ENCODE measurements at regions not wholly inside any gene's neighbourhood (a gene's known extent, or its start where the extent isn't known, plus 50 kb on each side); places are given as distances from the start of the nearest gene placed in this dataset.
"Not testable (repeated sequence)": the region's sequence is repeated elsewhere in the genome, so short reads cannot be mapped to it uniquely, and the experiment has no call there.

DNA sequence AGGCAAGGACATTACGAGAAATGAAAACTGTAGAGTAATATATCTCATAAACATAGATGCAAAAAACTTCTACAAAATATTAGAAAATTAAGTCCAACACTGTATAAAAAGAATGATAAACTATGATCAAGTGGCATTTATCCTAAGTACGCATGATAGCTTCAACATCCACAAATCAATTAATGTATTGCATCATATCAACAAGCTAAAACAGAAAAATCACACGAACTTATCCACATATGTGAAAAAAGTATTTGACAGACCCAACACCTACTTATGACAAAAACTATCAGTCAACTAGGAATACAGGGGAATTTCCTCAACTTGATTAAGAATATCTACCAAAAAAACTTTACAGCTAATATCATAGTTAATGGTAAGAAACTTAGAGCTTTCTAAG, 129.9 kb upstream of the ALG10 start:
- ATAC-seq = no peak
- no peak overlapping the region for H3K4me3 ChIP-seq
- H3K36me3 ChIP-seq (ENCODE audit: low read depth) = no peaks in the 10 kb centered on the region
- TF ChIP-seq, protein P1, sequence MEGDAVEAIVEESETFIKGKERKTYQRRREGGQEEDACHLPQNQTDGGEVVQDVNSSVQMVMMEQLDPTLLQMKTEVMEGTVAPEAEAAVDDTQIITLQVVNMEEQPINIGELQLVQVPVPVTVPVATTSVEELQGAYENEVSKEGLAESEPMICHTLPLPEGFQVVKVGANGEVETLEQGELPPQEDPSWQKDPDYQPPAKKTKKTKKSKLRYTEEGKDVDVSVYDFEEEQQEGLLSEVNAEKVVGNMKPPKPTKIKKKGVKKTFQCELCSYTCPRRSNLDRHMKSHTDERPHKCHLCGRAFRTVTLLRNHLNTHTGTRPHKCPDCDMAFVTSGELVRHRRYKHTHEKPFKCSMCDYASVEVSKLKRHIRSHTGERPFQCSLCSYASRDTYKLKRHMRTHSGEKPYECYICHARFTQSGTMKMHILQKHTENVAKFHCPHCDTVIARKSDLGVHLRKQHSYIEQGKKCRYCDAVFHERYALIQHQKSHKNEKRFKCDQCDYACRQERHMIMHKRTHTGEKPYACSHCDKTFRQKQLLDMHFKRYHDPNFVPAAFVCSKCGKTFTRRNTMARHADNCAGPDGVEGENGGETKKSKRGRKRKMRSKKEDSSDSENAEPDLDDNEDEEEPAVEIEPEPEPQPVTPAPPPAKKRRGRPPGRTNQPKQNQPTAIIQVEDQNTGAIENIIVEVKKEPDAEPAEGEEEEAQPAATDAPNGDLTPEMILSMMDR (IDR thresholded peaks at IDR 0.05) = no peak
- intact Hi-C loops (cut with DNase I, micrococcal nuclease) = no loop called here
- no peak for DNase-seq
- no peaks in the 10 kb centered on the region for H3K4me1 ChIP-seq (ENCODE audit: low read depth)
- H3K9me3 ChIP-seq = peaks cover 5% of the 10 kb centered on the region

DNA sequence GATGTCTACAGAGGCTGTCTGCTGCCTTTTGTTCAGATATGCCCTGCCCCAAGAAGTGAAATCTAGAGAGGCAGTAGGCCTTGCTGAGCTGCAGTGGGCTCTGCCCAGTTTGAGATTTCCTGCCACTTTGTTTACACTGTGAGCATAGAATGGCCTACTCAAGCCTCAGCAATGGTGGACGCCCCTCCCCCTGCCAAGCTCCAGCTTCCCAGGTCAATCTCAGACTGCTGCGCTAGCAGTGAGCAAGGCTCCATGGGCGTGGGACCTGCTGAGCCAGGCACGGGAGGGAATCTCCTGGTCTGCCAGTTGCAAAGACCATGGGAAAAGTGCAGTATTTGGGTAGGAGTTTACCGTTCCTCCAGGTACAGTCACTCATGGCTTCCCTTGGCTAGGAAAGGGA, 101.8 kb upstream of the ALG10 start:
- H3K9me3 ChIP-seq = peaks cover 33% of the 10 kb centered on the region
- H3K36me3 ChIP-seq (ENCODE audit: low read depth); ATAC-seq; H3K4me1 ChIP-seq (ENCODE audit: low read depth); intact Hi-C loops (cut with DNase I, micrococcal nuclease); H3K4me3 ChIP-seq; DNase-seq: not testable (repeated sequence)

GRCh38 chr12:33926095-33926494, 96.2 kb upstream of the ALG10 start:
- no peak overlapping the region for H3K4me3 ChIP-seq
- intact Hi-C loops (cut with DNase I, micrococcal nuclease) = no loop called here
- H3K9me3 ChIP-seq = peaks cover 40% of the 10 kb centered on the region
- no peaks in the 10 kb centered on the region for H3K36me3 ChIP-seq (ENCODE audit: low read depth)
- ATAC-seq = no peak
- TF ChIP-seq, protein P1 (IDR thresholded peaks at IDR 0.05) = no peak
- no peak for DNase-seq
- no peaks in the 10 kb centered on the region for H3K4me1 ChIP-seq (ENCODE audit: low read depth)

DNA sequence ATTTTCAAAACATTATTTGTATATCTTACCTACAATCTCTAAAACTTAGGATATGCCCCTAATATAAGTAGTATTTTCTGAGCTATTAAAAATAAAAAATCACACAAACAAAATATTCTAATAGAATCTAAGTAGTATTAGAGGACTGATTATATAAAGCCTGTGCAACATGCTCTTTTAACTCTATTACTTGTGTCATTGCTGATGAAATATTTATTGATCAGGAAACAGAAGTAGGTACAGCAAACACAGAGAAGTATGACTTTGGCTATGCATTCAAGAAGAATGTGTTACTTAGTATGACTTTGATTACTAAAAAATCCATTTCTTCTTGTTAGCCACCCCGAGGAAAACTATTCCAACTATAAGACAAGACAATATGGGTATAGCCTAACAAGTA, 84.6 kb upstream of the ALG10 start:
- intact Hi-C loops (cut with DNase I, micrococcal nuclease) = not testable (repeated sequence)

GRCh38 chr12:33942172-33942571, 80.1 kb upstream of the ALG10 start:
- no peak for DNase-seq
- intact Hi-C loops (cut with DNase I, micrococcal nuclease) = no loop called here
- ATAC-seq = no peak

More for the DNA sequence above, 84.6 kb upstream of the ALG10 start:
- DNase-seq; H3K4me3 ChIP-seq; H3K4me1 ChIP-seq (ENCODE audit: low read depth); H3K9me3 ChIP-seq; ATAC-seq; H3K36me3 ChIP-seq (ENCODE audit: low read depth): not testable (repeated sequence)

DNA sequence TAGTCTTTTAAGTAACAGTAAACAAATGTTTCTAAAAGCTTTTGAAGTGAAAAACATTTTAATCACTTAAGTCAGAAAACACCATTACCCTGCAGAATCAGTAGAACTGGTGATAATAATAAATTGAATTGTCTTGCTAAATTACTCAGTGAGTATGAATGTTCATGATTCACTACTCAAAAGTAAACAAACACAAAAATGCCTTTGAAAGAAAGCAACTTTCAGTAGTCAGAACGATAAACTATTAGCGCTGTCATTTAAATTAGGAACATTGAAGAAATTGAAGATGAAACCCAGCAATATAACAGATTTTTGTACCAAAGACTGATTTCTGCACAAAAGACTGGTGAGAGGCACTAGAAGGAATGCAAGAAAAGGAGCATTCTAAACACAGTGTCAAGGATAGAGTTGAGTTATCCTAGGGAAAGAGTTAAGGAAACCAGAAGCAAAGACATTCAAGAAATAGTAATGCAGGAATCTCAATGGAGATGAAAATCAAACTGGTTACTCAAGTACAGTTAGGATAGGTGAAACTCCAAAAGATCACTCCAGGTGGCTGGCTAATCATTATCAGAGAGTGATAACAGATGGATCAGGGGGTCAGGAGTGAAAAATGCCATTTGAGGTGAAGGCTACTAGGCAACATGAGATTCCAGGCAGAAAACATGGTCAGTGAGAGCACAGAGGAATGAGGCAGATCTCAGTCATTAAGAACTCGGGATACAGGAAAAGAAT, 77.4 kb upstream of the ALG10 start:
- no peak overlapping the region for H3K4me3 ChIP-seq
- ATAC-seq (no peak), DNase-seq (no peak)
- TF ChIP-seq, protein P1 (IDR thresholded peaks at IDR 0.05) = no peak
- intact Hi-C loops (cut with DNase I, micrococcal nuclease) = no loop called here
- no peaks in the 10 kb centered on the region for H3K4me1 ChIP-seq (ENCODE audit: low read depth)
- peaks cover 20% of the 10 kb centered on the region for H3K9me3 ChIP-seq
- no peaks in the 10 kb centered on the region for H3K36me3 ChIP-seq (ENCODE audit: low read depth)

More at GRCh38 chr12:33942172-33942571, 80.1 kb upstream of the ALG10 start:
- TF ChIP-seq, protein P1 (IDR thresholded peaks at IDR 0.05) = no peak
- Histone ChIP-seq H3K4me1 (ENCODE audit: low read depth) (no peaks in the 10 kb centered on the region), H3K9me3 (no peaks in the 10 kb centered on the region), H3K4me3 (no peak overlapping the region), H3K36me3 (ENCODE audit: low read depth) (no peaks in the 10 kb centered on the region)

DNA sequence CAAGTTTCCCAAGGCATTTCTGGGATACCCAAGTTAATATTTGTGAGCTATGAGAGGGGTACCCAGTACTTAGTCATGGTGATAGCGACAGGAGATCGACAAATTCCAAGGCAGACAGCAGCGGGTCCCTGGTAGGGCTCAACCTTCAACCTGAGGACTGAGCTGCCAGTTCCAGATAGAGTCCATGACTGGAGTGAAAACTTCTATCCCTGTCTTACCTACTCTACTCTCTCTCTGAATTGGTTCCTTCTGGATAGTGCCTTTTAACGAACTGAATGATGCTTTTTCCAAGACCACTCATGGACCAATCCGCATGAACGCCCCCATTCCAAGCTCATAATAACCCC, 76.9 kb upstream of the ALG10 start:
- intact Hi-C loops (cut with DNase I, micrococcal nuclease) = no loop called here
- DNase-seq = no peak
- no peak overlapping the region for H3K4me3 ChIP-seq
- ATAC-seq = no peak
- peaks cover 26% of the 10 kb centered on the region for H3K9me3 ChIP-seq
- no peaks in the 10 kb centered on the region for H3K36me3 ChIP-seq (ENCODE audit: low read depth)
- H3K4me1 ChIP-seq (ENCODE audit: low read depth) = no peaks in the 10 kb centered on the region
- TF ChIP-seq, protein P1 (IDR thresholded peaks at IDR 0.05) = no peak

GRCh38 chr12:33966219-33966618, 56.1 kb upstream of the ALG10 start:
- H3K4me3 ChIP-seq; intact Hi-C loops (cut with DNase I, micrococcal nuclease); H3K36me3 ChIP-seq (ENCODE audit: low read depth); DNase-seq; ATAC-seq; H3K9me3 ChIP-seq; H3K4me1 ChIP-seq (ENCODE audit: low read depth): not testable (repeated sequence)

Measured in mucosa of descending colon (tissue), 3 donors.